ENCODE measurements at regions not wholly inside any gene's neighbourhood (a gene's known extent, or its start where the extent isn't known, plus 50 kb on each side); places are given as distances from the start of the nearest gene placed in this dataset.

DNA sequence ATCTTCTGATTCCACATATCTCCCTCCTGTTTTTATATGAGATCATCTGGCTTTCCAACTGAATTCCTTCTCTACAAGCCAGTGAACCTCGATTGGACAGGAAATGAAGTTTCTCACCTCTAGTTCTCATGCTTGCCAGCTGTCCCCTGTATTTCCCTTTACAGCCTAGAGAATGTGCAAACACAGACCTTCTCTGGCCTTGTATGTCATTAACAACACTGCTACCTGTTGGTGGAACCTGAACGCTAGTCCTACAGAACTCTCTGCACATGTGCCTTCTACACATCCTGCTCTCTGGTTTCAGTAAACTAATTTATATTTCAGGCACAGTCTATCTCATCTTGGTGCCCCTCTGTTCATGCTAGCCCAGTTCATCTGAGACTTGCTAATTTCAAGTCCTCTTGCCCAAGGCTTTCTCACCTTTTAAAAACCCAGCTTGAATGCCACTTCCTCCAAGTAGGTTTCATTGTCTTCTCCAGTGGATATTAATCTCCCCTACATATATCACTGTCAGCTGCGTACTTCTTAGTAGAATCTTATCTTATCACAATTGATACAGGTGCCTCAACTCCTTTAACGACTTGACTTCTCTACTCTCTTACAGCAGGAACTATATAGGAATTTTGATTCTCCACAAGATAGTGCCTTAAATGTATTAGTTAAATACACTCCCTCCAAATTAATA, 549.9 kb downstream of the PLPP3 start:
- no peak for DNase-seq (ENCODE audit: low read depth)

DNA sequence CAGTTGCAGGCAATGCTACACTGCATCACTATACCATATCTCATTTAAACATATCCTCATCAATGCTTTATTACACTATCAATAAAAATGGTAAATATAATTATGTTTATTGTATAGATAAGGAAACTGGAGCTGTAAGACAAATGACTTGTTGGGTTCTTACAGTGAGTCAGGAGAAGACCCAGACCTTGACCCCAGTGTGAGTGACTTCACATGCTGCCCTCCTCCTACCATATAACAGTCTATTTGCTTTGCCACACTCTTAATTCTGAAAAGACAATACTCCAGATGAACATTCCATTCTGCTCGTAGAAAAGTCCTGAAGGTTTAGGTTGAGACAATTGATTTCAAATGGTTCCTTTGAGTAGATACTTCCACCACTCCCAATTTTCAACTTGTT, 550.5 kb downstream of the PLPP3 start:
- no peak for DNase-seq (ENCODE audit: low read depth)

DNA sequence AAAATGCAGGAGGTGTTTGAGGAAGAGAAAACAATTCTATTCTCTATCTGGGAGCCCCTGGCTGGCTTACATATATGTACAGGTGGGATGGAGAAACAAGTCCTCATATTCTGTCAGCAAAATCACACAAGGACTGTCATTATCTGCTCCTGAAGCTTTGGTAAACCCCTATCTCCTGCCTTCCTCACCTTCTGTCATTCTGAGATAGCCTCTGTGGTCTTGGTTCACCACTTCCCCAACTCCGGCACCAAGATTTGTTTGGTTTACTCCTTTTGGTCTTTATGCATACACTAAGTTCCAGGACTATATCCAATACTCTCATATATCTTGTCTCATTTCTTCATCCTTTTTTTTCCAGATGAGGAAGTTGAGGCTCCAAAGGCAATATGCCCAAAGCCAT, 551.1 kb downstream of the PLPP3 start:
- DNase-seq (ENCODE audit: low read depth): no peak

DNA sequence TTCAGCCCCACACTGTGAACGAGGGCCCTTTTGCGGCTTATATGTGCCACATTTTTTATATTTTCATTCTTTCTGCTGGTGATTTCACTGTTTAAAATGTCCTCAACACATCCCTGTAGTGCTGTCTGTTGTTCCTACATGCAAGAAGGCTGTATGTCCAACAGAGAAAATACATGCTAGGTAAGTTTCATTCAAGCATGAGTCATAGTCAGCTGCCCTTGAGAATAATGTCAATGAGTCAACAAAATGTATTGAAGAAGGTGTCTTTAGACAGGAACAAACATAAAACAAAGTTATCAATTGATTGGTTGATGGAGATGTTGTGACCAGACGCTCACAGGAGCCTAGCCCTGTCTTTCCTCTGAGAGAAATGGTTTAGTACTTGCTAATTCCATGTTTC, 553.4 kb downstream of the PLPP3 start:
- DNase-seq (ENCODE audit: low read depth): no peak

DNA sequence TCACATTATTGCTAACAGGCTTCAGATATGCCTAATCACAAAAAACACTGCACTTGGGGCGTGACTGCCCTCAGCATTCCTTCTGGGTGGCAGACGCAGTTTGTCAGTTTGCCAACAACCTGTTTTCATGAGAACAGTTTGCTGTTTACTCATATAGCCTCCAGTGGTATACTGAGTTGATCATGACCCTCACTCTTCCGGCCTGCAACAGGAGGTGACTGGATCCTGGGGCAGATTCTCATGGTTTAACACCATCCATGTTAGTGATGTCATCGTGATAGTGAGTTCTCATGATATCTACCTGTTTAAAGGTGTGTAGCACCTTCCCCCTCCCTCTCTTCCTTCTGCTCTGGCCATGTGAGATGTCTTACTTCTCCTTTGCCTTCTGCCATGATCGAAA, 555.2 kb downstream of the PLPP3 start:
- no peak for DNase-seq (ENCODE audit: low read depth)

DNA sequence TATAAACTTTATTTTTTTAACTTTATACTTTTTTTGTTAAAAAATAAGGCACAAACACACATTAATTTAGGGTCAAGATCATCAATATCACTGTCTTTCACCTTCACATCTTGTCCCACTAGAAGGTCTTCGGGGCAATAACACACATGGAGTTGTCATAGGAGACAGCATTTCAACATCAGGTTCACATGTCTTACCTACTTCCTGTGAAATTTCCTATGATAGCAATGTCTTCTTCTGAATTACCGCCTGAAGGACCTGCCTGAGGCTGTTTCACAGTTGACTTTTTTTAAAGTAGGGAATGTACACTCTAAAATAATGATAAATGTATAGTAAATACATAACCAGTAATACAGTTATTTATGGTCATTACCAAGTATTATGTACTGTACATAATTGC, 559.4 kb downstream of the PLPP3 start:
- no peak for DNase-seq (ENCODE audit: low read depth)

DNA sequence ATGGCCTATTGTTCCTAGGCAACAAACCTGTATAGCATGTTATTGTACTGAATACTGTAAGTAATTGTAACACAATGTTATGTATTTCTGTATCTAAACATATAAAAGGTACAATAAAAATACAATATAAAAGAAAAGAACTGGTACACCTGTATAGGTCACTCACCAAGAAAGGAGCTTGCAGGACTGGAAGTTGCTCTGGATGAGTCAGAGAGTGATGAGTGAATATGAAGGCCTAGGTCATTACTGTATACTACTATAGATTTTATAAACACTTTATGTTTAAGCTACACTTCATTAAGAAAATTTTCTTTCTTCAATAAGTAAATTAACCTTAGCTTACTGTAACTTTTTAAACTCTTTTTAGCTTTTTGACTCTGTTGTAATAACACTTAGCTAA, 559.9 kb downstream of the PLPP3 start:
- no peak for DNase-seq (ENCODE audit: low read depth)

DNA sequence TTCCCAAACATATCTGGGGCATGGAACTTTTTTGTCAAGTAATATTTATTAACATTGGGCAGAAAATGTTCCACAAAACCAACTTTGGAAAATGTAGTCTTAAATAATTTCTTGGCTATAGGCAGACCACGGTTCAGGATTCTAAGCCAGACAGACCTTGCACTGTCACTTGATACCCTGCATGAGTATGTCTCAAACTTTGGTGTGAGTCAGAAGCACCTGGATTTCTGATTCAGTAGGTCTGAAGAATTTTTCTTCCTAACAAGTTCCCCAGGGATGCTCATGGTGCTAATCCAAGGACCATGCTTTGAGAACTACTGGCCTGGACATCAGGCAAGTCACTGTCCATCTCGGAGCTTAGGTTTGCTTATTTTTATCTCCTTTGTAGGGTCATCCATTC, 562.0 kb downstream of the PLPP3 start:
- DNase-seq (ENCODE audit: low read depth): no peak

DNA sequence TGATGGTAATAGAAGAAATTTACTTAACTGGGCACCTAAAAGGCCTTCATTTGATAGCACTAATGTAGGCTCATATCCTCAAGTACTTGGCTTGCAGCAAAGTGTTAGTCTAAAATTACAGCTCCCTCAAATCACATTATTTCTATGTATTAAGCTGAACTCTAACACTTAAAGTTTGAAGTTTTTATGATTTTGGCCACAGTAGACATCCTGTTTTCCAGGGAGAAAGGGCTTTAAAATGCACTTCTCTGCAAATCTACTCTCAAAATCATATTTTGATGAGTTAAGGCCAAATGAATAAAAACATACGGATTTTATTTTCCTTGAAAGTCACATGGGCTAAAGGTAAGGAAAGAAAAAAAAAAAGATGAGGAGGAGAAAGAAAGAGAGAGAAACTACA, 575.5 kb downstream of the PLPP3 start:
- no peak for DNase-seq (ENCODE audit: low read depth)

DNA sequence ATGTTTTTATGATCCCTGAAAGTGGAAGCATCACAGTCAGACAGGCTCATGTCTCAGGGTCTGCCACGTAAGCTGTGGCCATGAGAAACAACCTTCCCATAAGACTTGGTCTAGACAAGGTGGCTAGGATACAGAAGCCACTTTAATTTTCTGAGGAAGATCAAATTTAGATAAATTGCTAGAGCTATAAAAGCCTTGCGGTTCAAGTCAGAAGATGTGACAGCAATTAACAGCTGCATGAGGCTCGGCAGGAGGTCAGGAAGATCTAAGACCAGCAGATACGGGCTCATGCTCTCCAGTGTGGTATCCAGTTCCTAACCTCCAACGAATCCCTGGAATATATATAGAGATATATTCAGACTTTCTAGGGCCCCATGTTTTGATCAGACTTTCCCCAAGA, 577.1 kb downstream of the PLPP3 start:
- no peak for DNase-seq (ENCODE audit: low read depth)

DNA sequence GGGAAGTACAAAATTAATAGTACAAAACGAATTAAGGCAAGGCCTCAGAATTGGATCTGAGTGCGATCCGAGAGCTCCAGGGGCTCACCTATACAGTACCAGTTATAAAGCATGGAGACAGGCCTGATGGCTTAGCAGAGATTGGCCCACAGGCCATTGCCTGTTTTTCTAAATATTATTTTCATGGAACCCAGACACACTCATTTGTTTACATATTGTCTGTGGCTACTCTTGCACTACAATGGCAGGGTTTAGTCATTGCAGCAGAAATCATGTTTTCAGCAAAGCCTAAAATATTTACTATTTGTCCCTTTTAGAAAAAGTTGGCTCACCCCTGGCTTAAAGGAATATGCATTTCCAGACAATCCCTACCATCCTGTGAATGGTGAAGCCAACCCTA, 578.9 kb downstream of the PLPP3 start:
- DNase-seq (ENCODE audit: low read depth): no peak

DNA sequence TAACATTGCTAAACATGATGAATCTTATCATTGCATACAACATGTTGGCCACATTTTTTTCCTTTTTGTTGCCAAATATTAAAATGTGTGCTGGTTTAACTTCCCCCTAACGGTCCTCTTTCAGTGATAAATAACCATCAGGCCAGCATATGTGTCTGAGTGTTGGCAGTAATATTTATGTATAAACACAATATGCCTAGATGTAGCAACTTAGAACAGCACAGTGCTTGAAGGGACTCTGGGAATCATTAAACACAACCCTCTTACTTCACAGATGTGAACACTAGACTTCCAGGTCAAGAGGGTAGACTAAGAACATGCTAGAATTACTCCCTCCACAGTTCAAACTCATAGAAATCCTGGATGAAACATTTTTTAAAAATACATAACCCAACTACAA, 581.8 kb downstream of the PLPP3 start:
- no peak for DNase-seq (ENCODE audit: low read depth)

DNA sequence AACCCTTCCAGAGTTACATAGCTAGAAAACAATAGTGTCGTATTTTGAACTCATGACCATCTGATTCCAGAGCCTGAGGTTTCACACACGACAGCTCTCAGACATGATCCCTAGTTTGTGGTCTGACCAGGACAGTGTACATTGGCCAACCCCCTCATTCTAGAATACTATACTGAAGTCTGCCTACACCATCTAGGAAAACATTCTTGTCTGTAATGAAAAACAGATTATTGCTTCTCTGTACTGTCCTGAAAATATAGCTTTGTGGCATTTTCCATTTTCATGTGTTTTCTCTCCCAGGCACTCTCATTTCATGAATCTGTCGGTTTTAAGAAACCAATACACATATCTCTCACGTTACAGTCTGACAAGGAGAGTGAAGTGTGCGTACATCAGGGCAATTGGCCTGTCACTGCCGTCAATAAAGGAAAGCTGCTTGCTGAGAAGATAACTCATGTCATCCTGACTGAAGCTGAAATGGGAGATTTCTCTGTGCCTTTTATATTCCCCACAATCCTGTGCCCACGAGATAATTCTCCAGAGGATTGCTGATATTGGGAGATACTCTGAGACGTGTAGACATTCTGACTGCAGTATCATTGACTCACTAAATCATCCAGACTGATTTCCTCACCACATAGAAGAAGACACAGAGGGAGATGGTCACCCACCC, 585.6 kb downstream of the PLPP3 start:
- DNase-seq (ENCODE audit: low read depth): no peak

DNA sequence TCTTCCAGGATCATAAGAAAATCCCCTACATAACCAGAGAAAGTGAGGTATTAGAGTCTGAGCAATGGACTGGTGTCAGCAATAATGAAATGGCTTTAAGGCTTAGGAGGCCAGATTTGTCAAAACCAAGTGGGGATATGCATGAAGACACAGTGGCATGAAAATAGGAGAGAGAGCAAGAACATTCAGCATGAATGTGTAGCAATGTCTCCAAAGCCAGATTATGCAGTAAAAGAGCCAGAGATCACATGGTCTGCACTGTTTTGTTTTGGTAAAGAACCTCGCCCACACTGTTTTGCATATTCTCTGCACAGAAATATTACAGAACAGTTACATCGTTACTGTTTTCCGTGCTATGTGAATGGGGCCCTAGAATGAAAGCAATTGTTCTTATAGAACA, 589.4 kb downstream of the PLPP3 start:
- DNase-seq (ENCODE audit: low read depth): no peak

DNA sequence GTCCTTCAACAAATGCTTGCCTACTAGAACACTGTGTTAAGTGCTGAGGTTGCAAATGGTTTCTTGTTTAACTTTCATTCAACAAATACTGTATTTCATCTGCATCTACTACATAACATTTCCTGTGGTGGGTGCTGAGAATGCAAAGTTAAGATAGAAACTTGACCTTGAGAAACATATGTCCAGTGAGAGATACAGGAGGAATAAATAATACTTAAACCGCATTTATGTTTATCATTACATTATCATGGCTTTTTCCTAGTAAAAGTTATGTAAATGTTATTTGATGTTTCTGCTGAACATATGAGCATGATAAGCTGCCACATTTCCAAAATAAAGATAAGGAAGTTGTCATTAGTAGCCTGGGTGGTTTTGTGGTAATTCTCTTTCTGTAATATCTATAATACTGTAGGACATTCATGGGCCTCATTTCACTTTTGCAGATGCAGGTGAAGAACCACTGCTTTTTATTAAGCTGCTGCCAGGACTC, 590.4 kb downstream of the PLPP3 start:
- no peak for DNase-seq (ENCODE audit: low read depth)

DNA sequence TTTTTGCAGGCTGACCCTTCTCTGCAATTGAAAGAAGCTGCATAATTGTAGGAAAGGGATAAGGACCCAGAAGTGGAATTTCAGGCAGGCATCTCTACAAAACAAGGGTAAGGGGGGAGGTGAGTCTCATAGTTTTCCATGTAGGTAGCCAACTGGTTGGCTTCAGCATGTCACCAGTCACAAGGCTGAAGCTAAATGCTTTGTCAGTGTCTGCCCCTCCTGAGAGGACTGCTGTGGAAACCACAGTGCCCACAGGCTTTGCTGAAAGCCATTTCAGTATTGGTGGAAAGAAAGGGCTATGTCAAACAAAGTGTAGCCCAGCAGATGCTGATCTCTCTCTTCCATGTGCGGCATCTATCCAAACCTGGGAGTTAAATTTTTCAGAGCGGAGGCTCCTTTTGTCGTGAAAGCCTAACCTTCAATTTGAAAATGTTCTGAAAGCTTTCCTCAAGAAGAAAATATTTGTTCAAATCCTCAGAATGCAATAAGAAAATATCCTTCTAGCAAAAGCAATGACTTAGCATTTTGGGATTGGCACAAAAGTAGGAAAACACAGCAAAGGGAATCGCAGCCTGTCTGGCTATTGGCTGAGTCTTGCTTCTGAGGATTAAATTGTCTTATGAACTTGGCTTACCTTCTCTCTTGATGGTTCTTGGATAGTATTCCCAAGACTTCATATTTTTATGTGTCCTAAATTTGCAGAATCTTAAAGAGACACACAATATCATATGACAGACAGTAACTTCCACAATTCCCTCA, 591.7 kb downstream of the PLPP3 start:
- DNase-seq (ENCODE audit: low read depth): no peak

DNA sequence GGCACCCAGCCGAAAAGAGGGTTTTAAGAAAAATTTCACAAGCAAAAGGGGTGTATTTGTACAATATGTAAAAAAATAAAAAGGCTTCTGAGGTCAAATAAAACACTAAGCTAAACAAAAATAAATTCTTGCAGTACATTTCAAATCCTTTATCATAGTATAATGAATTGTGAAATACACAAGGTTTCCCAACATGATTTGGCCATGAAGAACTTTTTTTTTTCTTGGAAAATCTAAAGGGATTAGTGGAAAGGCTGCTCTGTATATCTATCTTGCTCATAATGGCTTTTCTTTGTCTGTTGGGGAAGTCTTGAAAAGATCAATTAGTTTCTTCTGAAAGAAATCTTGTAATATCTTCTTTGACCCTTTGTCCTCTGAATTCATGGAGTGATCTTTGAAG, 593.4 kb downstream of the PLPP3 start:
- no peak for DNase-seq (ENCODE audit: low read depth)

DNA sequence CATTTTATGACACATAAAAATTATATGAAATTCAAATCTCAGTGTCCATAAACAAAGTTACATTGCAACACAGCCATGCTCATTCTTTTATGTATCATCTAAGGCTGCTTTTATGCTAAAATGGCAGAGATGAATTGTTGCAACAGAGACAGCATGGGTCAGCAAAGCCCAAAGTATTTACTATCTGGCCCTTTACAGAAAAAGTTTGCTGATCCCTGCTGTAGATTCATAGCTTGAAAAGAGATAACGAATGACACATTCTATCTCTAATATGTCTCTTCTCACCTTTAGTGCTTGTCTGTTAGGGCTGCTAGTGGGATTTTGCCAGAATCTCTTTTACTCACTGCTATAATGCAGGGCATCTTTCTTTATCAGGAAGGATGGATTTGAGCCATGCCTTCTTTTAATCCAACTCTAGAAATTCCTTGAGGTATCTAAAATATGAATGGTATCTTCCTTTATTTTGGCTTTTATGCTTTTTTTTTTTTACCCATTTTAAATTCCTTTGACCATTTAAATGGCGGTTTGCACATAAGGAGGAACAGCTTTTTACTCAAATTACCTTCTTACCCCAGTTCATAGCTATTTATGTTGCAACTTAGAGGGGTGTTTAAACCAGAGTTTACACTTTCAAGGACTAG, 598.2 kb downstream of the PLPP3 start:
- DNase-seq (ENCODE audit: low read depth): no peak

DNA sequence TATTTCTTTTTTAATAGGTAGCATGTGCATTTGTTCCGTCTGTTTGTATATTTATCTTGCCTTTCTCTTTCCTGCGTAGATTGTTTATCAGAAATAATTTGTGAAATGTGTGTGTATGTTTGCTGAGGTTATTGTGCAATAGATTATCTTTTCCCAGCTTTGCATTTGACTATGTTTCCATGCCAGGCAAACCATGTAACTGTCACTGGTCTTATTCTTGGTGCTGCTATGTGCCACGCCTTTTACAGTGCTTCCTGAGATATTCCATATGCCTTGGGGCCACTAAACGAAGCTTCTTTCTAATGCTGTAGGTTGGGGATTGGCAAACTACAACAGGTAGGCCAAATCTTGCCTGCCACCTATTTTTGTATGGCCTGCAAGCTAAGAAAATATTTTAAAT, 598.8 kb downstream of the PLPP3 start:
- DNase-seq (ENCODE audit: low read depth): no peak

DNA sequence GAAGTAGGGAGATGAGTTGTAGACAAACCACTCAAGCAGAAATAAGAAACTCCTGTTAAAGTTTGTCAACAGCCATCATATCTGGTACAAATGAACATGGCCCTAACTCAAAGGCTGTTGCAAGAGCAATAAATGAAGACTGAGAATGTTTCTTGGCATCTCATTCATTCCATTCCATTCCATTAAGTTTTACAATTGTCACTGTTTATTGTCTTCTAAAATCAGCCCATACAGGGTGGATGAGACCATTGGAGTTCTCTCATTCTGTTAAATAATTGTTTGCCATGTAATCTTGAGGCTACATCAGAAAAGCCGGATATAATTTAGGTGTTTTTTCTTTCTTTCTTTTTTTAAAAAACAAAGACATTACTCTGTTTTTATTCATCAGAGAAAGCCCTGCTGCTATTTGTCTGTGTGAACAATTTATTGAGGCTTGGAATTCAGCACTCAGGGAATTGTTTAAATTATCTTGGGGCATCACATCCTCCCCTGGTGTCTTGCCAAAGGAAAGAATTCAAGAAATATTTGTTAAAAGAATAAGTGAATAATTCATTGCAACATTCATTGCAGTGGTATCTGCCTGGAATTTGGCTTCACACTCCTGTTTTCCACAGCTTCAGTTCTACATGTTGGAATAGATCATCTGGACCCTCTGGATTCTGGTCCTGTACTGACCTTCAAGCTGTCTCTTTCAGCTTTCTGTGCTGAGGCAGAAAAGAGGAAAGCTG, 604.5 kb downstream of the PLPP3 start:
- DNase-seq (ENCODE audit: low read depth): no peak

DNA sequence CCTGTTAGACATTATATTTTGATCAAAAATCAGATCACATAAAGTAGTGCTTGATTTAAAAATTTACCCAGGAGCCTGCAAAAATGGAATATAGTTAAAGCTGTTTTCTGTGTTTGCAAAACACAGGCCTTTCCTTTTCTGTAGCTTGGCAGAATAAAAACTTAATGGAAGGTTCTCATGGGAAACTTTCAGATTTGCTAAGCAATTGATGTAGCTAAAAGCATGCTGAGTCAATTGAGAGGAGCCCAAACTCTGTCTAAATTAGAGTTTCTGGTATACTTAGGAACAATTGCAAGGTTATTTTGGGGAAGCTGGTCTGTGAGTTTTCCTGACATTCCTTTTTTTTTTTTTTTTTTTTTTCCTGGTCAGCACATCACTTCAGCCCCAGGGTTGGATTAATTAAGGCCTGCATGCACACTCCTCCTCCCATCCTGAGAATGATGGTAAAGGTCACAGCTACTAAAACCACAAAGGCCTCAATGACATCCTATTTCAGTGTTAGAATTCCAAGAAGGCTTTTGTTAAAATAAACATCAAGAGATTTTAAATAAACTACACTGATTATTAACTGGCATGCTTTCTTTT, 608.7 kb downstream of the PLPP3 start:
- DNase-seq (ENCODE audit: low read depth): no peak

DNA sequence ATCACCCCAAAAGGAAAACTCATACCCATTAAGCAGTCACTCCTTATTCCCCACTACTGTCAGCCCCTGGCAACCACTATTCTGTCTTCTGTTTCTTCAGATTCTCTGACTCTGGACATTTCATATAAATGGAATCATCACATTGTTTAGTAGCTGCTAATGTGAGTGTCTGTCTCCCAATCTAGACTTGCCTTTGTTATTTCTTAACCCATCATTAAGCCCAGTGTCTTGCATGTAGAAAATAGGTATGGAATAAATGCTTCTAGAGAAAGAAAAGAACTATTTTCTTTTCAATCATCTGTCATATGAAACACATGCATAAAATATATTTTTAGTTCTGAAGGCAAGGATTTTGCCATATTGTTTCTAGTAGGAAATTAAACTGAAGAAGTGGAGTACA, 610.0 kb downstream of the PLPP3 start:
- DNase-seq (ENCODE audit: low read depth): no peak
